ENCODE measurements at regions not wholly inside any gene's neighbourhood (a gene's known extent, or its start where the extent isn't known, plus 50 kb on each side); places are given as distances from the start of the nearest gene placed in this dataset.

- intact Hi-C loops (cut with micrococcal nuclease): no loop called here
- H3K36me3 Mint-ChIP-seq: no peaks in the 10 kb centered on the region
- H3K27me3 Mint-ChIP-seq (ENCODE audit: low read depth in 2 of 2): peaks cover 14 to 21% of the 10 kb centered on the region in 2 donors
These were observed 213.6 kb upstream of the MAF start for GRCh38 chr16:79814124-79814523.

GRCh38 chr16:79811541-79811940 lies 211.0 kb upstream of the MAF start:
- peaks cover 14 to 39% of the 10 kb centered on the region in 2 donors for H3K27me3 Mint-ChIP-seq (ENCODE audit: low read depth in 2 of 2)
- H3K4me1 Mint-ChIP-seq: no peaks in the 10 kb centered on the region
- 65% methylated on average over 2 of the region's 2 CpGs for WGBS (ENCODE audit: insufficient coverage)
- no peaks in the 10 kb centered on the region for H3K9me3 Mint-ChIP-seq
- H3K4me1 ChIP-seq (ENCODE audit: control insufficient read depth, insufficient read depth, low read length): no peaks in the 10 kb centered on the region
- H3K4me3 Mint-ChIP-seq: no peak overlapping the region
- no peaks in the 10 kb centered on the region for H3K36me3 ChIP-seq (ENCODE audit: control insufficient read depth, insufficient read depth, low read length)
- intact Hi-C loops (cut with micrococcal nuclease): no loop called here
- no peak for ATAC-seq
- no peak overlapping the region for H3K4me3 ChIP-seq (ENCODE audit: low read length)
- no peak overlapping the region for H3K27ac Mint-ChIP-seq
- no peak overlapping the region for H3K27ac ChIP-seq (ENCODE audit: low read length)
- H3K9me3 ChIP-seq (ENCODE audit: control insufficient read depth, insufficient read depth, low read length): no peaks in the 10 kb centered on the region
- no peak for TF ChIP-seq CTCF (IDR thresholded peaks at IDR 0.05)
- DNase-seq: no peak
- H3K36me3 Mint-ChIP-seq: no peaks in the 10 kb centered on the region
- H3K27me3 ChIP-seq (ENCODE audit: control insufficient read depth, insufficient read depth, low read length): no peaks in the 10 kb centered on the region

More at GRCh38 chr16:79814124-79814523, 213.6 kb upstream of the MAF start:
- Mint-ChIP-seq H3K27ac (no peak overlapping the region), H3K4me3 (no peak overlapping the region), H3K4me1 (no peaks in the 10 kb centered on the region), H3K9me3 (no peaks in the 10 kb centered on the region)
- no peaks in the 10 kb centered on the region for H3K4me1 ChIP-seq (ENCODE audit: control insufficient read depth, insufficient read depth, low read length)
- no peak for TF ChIP-seq CTCF (IDR thresholded peaks at IDR 0.05)
- H3K27ac ChIP-seq (ENCODE audit: low read length): no peak overlapping the region
- DNase-seq: no peak
- WGBS (ENCODE audit: insufficient coverage): 93% methylated on average over 2 of the region's 2 CpGs
- H3K4me3 ChIP-seq (ENCODE audit: low read length): no peak overlapping the region
- no peaks in the 10 kb centered on the region for H3K9me3 ChIP-seq (ENCODE audit: control insufficient read depth, insufficient read depth, low read length)
- no peak for ATAC-seq
- no peaks in the 10 kb centered on the region for H3K36me3 ChIP-seq (ENCODE audit: control insufficient read depth, insufficient read depth, low read length)
- no peaks in the 10 kb centered on the region for H3K27me3 ChIP-seq (ENCODE audit: control insufficient read depth, insufficient read depth, low read length)

GRCh38 chr16:79810449-79811189 lies 210.1 kb upstream of the MAF start:
- Mint-ChIP-seq H3K36me3 (no peaks in the 10 kb centered on the region), H3K27ac (no peak overlapping the region), H3K4me3 (no peak overlapping the region), H3K27me3 (ENCODE audit: low read depth in 2 of 2) (peaks cover 18 to 39% of the 10 kb centered on the region in 2 donors), H3K4me1 (no peaks in the 10 kb centered on the region), H3K9me3 (no peaks in the 10 kb centered on the region)
- Histone ChIP-seq H3K27me3 (ENCODE audit: control insufficient read depth, insufficient read depth, low read length) (no peaks in the 10 kb centered on the region), H3K9me3 (ENCODE audit: control insufficient read depth, insufficient read depth, low read length) (no peaks in the 10 kb centered on the region), H3K4me1 (ENCODE audit: control insufficient read depth, insufficient read depth, low read length) (no peaks in the 10 kb centered on the region), H3K4me3 (ENCODE audit: low read length) (no peak overlapping the region), H3K27ac (ENCODE audit: low read length) (no peak overlapping the region), H3K36me3 (ENCODE audit: control insufficient read depth, insufficient read depth, low read length) (no peaks in the 10 kb centered on the region)
- TF ChIP-seq CTCF (IDR thresholded peaks at IDR 0.05): no peak
- DNase-seq (no peak), ATAC-seq (no peak)
- WGBS (ENCODE audit: insufficient coverage): 87% methylated on average over 3 of the region's 6 CpGs
- intact Hi-C loops (cut with micrococcal nuclease): no loop called here

- Histone ChIP-seq H3K27me3 (ENCODE audit: control insufficient read depth, insufficient read depth, low read length) (no peaks in the 10 kb centered on the region), H3K4me3 (ENCODE audit: low read length) (no peak overlapping the region), H3K4me1 (ENCODE audit: control insufficient read depth, insufficient read depth, low read length) (no peaks in the 10 kb centered on the region), H3K27ac (ENCODE audit: low read length) (no peak overlapping the region), H3K9me3 (ENCODE audit: control insufficient read depth, insufficient read depth, low read length) (no peaks in the 10 kb centered on the region), H3K36me3 (ENCODE audit: control insufficient read depth, insufficient read depth, low read length) (no peaks in the 10 kb centered on the region)
- peaks cover 16 to 41% of the 10 kb centered on the region in 2 donors for H3K27me3 Mint-ChIP-seq (ENCODE audit: low read depth in 2 of 2)
- no peaks in the 10 kb centered on the region for H3K4me1 Mint-ChIP-seq
- no peak overlapping the region for H3K4me3 Mint-ChIP-seq
- no peak for TF ChIP-seq CTCF (IDR thresholded peaks at IDR 0.05)
- no peak for DNase-seq
- ATAC-seq: no peak
- H3K27ac Mint-ChIP-seq: no peak overlapping the region
- H3K9me3 Mint-ChIP-seq: no peaks in the 10 kb centered on the region
- H3K36me3 Mint-ChIP-seq: no peaks in the 10 kb centered on the region
- intact Hi-C loops (cut with micrococcal nuclease): no loop called here
- no CpG with 5 or more reads among the region's 1 CpG for WGBS (ENCODE audit: insufficient coverage)
These were observed 208.8 kb upstream of the MAF start for GRCh38 chr16:79809376-79809775.
